Activated B cell treated with CpG ODN at 0.5 μM for 24 hours (primary cell): ENCODE measurements at regions not wholly inside any gene's neighbourhood (a gene's known extent, or its start where the extent isn't known, plus 50 kb on each side); places are given as distances from the start of the nearest gene placed in this dataset.

Experiments
- ATAC-seq: fragments of 200-7000 bp; cut with Tn5 transposase; one replicate; pipeline ENCODE4 v1.10.0; 2021; ENCODE audit warnings: low read depth, mild to moderate bottlenecking, moderate library complexity
- CTCF ChIA-PET: fragments of 350-600 bp; sonication (Branson Sonifier 250); formaldehyde crosslinking; loops from one replicate; lab custom pipeline; 2021; ENCODE audit warnings: antibody characterized with exemption; lab: Charles Lee
- POLR2A ChIA-PET: fragments of 350-600 bp; sonication (Branson Sonifier 250); formaldehyde crosslinking; loops from one replicate; lab custom pipeline; 2021; ENCODE audit warnings: antibody characterized with exemption; lab: Charles Lee
- DNase-seq: peaks from one replicate; pipeline ENCODE4 v3.0.0; 2022
- H3K27ac Mint-ChIP-seq: one replicate; pipeline ENCODE4 v1.8.0; 2020; ENCODE audit warnings: mixed read lengths
- H3K27me3 Mint-ChIP-seq: one replicate; pipeline ENCODE4 v1.8.0; 2021; ENCODE audit warnings: mixed read lengths
- H3K36me3 Mint-ChIP-seq: one replicate; pipeline ENCODE4 v1.8.0; 2021; ENCODE audit warnings: low read depth, mixed read lengths
- H3K4me1 Mint-ChIP-seq: one replicate; pipeline ENCODE4 v1.8.0; 2021; ENCODE audit warnings: mixed read lengths
- H3K4me3 Mint-ChIP-seq: one replicate; pipeline ENCODE4 v1.8.0; 2020; ENCODE audit warnings: mild to moderate bottlenecking, mixed read lengths
- H3K9me3 Mint-ChIP-seq: one replicate; pipeline ENCODE4 v1.8.0; 2020; ENCODE audit warnings: mixed read lengths
- CTCF ChIP-seq: fragments of 200-600 bp; IDR thresholded peaks from one replicate; pipeline ENCODE4 v1.8.0; 2022; ENCODE audit warnings: antibody characterized with exemption, mild to moderate bottlenecking
- intact Hi-C: fragments of 100-400 bp; cut with micrococcal nuclease; formaldehyde crosslinking; loops from one replicate; pipeline ENCODE4 v1.15.1; 2024

DNA sequence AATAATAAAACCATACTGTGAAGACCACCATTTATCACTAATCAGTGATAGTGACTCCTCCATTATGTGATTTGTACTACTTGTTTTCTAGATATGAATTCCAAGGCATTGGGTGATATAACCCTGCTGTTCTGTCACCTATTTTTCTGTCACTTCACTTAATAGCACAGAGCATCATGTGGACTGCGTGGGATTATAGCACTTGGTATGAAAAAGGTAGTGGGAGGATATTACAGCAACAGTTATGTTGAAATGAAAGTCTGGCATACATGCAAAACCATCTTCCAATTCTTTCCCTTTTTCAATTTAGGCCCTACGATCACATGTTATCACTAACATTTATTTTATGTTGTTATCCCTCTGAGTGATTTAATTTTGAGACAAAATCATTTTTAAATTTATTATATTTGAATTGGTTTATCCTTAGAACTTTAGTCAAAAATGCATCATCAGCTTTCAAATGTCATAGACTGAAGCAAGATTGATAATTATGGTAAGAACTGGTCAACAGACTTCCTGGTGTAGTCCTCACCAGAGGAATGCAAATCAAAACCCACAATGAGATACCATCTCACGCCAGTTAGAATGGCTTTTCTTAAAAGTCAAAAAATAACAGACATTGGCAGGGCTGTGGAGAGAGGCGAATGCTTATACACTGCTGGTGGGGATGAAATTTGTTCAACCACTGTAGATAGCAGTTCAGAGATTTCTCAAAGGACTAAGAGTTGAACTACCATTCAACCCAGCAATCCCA is 242.6 kb downstream of the IKZF2 start:
- no peaks in the 10 kb centered on the region for H3K9me3 Mint-ChIP-seq
- H3K27ac Mint-ChIP-seq = no peak overlapping the region
- no peak for TF ChIP-seq CTCF
- ChIA-PET POLR2A (no interaction called here), CTCF (no interaction called here)
- no peaks in the 10 kb centered on the region for H3K4me1 Mint-ChIP-seq
- H3K4me3 Mint-ChIP-seq = no peak overlapping the region
- H3K36me3 Mint-ChIP-seq = no peaks in the 10 kb centered on the region
- ATAC-seq (no peak), DNase-seq (no peak)
- intact Hi-C loops = no loop called here
- H3K27me3 Mint-ChIP-seq = no peaks in the 10 kb centered on the region

DNA sequence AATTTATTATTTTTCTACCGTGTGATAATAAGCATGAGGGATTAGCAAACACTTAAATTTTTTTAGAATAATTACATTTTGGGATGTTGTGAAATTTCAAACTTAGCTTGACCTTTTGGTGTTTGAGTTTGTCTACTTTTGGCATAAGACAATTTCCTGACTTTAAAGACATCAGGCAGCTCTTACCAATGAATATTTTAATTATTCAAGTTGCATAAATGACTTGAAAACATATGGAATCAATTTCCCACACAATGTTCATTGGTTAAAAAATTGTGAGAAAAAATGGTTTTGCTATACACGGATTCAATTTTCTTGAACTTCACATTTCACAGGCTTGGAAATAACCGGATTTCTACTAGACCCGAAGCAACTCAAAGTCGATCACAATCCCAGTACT is 243.4 kb downstream of the IKZF2 start:
- no peak for DNase-seq
- Mint-ChIP-seq H3K27ac (no peak overlapping the region), H3K36me3 (no peaks in the 10 kb centered on the region), H3K4me1 (no peaks in the 10 kb centered on the region), H3K27me3 (no peaks in the 10 kb centered on the region), H3K9me3 (no peaks in the 10 kb centered on the region), H3K4me3 (no peak overlapping the region)
- intact Hi-C loops = no loop called here
- ATAC-seq = no peak
- TF ChIP-seq CTCF = no peak
- CTCF ChIA-PET = no interaction called here
- POLR2A ChIA-PET = no interaction called here

DNA sequence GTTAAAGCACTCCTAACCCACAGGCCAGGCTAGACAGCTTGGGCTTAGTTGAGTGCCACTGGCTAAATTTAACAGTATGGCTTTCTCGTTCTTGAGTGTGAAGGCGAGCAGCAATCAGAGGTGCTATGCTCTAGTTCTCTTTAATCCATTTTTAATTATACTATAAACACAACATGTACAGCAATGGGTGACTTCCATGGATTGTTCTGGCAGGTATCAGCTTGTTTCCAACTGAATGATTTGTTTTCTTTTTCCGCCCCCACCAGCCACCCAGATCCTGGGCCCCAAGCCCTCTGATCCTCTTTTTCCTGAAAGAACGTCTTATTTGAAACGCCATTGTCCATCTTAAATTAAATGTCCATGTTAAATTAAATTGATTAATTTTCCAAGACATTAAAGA is 244.8 kb downstream of the IKZF2 start:
- Mint-ChIP-seq H3K36me3 (no peaks in the 10 kb centered on the region), H3K4me1 (no peaks in the 10 kb centered on the region), H3K27me3 (no peaks in the 10 kb centered on the region), H3K27ac (no peak overlapping the region), H3K9me3 (no peaks in the 10 kb centered on the region), H3K4me3 (no peak overlapping the region)
- TF ChIP-seq CTCF = no peak
- CTCF ChIA-PET = no interaction called here
- DNase-seq (no peak), ATAC-seq (no peak)
- intact Hi-C loops = no loop called here
- POLR2A ChIA-PET = no interaction called here

DNA sequence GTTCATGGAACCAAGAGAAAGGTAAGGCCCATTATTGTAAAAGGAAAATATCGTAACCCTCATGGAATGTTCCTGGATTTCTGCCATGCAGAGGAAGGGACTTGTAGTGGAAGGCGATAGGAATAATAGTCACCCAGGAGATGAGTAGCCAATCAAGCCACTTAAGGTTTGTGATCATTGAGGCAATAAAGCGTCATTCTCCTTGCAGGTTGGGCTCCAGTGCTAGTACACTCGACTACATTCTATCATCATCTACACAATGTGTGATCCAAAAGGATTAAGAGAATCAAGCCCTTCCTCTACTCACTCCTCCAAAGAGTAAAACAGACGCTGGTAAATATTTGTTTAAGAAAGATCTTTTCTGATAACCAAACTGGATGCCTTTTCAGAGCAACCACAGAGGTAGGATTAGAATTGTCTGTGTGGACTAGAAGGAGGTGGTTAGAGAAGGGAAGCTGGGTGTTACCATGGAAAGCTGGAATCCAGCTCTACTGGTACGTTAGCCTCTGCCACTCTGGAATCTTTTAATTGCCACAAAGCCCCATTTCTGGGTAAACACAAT is 245.7 kb downstream of the IKZF2 start:
- H3K9me3 Mint-ChIP-seq = no peaks in the 10 kb centered on the region
- H3K4me3 Mint-ChIP-seq = no peak overlapping the region
- H3K36me3 Mint-ChIP-seq = no peaks in the 10 kb centered on the region
- H3K27me3 Mint-ChIP-seq = no peaks in the 10 kb centered on the region
- H3K27ac Mint-ChIP-seq = no peak overlapping the region
- ATAC-seq (no peak), DNase-seq (no peak)
- intact Hi-C loops = no loop called here
- TF ChIP-seq CTCF = no peak
- POLR2A ChIA-PET = no interaction called here
- no peaks in the 10 kb centered on the region for H3K4me1 Mint-ChIP-seq
- CTCF ChIA-PET = no interaction called here

GRCh38 chr2:212904646-212905045 is 246.8 kb downstream of the IKZF2 start:
- Mint-ChIP-seq H3K4me1 (no peaks in the 10 kb centered on the region), H3K9me3 (no peaks in the 10 kb centered on the region), H3K4me3 (no peak overlapping the region), H3K36me3 (no peaks in the 10 kb centered on the region), H3K27ac (no peak overlapping the region), H3K27me3 (no peaks in the 10 kb centered on the region)
- DNase-seq (no peak), ATAC-seq (no peak)
- CTCF ChIA-PET = no interaction called here
- no peak for TF ChIP-seq CTCF
- POLR2A ChIA-PET = no interaction called here
- intact Hi-C loops = no loop called here
